ENCODE measurements at regions not wholly inside any gene's neighbourhood (a gene's known extent, or its start where the extent isn't known, plus 50 kb on each side); places are given as distances from the start of the nearest gene placed in this dataset.

DNA sequence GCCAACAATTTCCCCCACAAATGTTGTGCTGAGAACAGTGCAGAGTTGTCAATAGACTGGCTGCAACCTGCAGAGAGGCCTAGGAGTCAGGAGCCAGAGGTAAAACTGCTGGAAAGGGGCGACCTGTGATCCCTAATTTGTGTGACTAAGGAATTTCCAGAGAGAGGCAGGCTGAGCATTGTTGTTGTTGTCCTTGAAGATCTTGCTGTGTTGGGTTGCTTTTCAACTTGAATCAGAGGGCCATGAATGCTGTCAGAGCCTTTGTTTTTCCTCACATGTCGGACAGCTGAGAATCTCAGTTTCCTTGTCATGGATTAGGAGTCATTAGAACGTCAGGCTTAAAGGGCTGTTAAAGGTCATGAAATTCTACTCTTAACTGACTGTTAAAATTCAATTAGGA is 134.6 kb upstream of the ASTN2 start:
- no peak overlapping the region for H3K9ac ChIP-seq (ENCODE audit: low read length in 2 of 2)
- H3K36me3 ChIP-seq (ENCODE audit: control insufficient read depth in 2 of 2, insufficient read depth in 2 of 2, low read length in 2 of 2), result no peaks in the 10 kb centered on the region
- H3K4me1 ChIP-seq (ENCODE audit: control insufficient read depth, insufficient read depth, low read length), result no peaks in the 10 kb centered on the region
- H3K9me3 ChIP-seq (ENCODE audit: control insufficient read depth in 2 of 2, low read length in 2 of 2), result no peaks in the 10 kb centered on the region
- no peak overlapping the region for H3K27ac ChIP-seq (ENCODE audit: low read length)
- no peak overlapping the region for H3K4me3 ChIP-seq (ENCODE audit: low read length in 2 of 2)
- no peaks in the 10 kb centered on the region for H3K27me3 ChIP-seq (ENCODE audit: control insufficient read depth in 1 of 2, insufficient read depth in 2 of 2, low read length in 2 of 2)

DNA sequence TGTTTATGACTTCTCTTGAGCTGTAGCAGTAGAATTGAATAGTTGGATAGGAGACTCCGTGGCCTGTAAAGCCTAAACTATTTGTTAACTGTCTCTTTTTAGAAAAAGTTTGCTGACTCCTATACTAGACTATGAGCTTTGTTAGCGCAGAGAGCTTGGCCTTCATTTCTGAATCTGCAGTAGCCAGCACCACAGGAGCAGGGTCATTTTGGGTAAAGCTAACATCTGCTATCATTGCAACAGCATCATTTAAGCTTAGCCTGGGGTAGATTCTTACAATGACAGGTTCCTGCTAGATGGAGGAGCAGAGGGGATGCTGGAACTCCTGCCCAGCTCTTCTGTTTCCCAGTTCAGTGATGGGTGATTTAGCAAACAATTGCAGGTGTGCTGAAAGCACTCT is 133.7 kb upstream of the ASTN2 start:
- H3K27ac ChIP-seq (ENCODE audit: low read length), result no peak overlapping the region
- no peaks in the 10 kb centered on the region for H3K27me3 ChIP-seq (ENCODE audit: control insufficient read depth in 1 of 2, insufficient read depth in 2 of 2, low read length in 2 of 2)
- H3K9me3 ChIP-seq (ENCODE audit: control insufficient read depth in 2 of 2, low read length in 2 of 2), result no peaks in the 10 kb centered on the region
- no peaks in the 10 kb centered on the region for H3K4me1 ChIP-seq (ENCODE audit: control insufficient read depth, insufficient read depth, low read length)
- no peak overlapping the region for H3K4me3 ChIP-seq (ENCODE audit: low read length in 2 of 2)
- H3K36me3 ChIP-seq (ENCODE audit: control insufficient read depth in 2 of 2, insufficient read depth in 2 of 2, low read length in 2 of 2), result no peaks in the 10 kb centered on the region
- H3K9ac ChIP-seq (ENCODE audit: low read length in 2 of 2), result no peak overlapping the region

DNA sequence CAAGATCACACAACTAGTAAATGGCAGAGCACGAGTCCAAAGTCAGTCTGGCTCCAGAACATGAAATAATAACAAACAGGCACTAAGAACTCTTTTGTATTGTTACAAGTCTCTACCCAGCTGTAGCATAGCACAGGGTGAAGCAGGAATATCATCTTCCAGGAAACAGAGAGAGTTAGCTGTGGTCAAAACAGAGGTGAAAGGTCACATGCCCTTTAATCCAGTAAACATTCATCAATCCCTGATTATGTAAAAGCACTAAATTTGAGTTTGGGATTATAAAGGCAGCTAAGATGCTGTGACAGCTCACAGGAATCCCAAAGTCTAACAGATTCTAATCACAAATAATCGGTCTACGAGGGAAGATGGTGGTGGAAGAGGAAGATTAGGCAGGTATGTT is 133.0 kb upstream of the ASTN2 start:
- Histone ChIP-seq H3K4me1 (ENCODE audit: control insufficient read depth, insufficient read depth, low read length) (no peaks in the 10 kb centered on the region), H3K4me3 (ENCODE audit: low read length in 2 of 2) (no peak overlapping the region), H3K9me3 (ENCODE audit: control insufficient read depth in 2 of 2, low read length in 2 of 2) (no peaks in the 10 kb centered on the region), H3K27me3 (ENCODE audit: control insufficient read depth in 1 of 2, insufficient read depth in 2 of 2, low read length in 2 of 2) (no peaks in the 10 kb centered on the region), H3K27ac (ENCODE audit: low read length) (no peak overlapping the region), H3K9ac (ENCODE audit: low read length in 2 of 2) (no peak overlapping the region), H3K36me3 (ENCODE audit: control insufficient read depth in 2 of 2, insufficient read depth in 2 of 2, low read length in 2 of 2) (no peaks in the 10 kb centered on the region)

DNA sequence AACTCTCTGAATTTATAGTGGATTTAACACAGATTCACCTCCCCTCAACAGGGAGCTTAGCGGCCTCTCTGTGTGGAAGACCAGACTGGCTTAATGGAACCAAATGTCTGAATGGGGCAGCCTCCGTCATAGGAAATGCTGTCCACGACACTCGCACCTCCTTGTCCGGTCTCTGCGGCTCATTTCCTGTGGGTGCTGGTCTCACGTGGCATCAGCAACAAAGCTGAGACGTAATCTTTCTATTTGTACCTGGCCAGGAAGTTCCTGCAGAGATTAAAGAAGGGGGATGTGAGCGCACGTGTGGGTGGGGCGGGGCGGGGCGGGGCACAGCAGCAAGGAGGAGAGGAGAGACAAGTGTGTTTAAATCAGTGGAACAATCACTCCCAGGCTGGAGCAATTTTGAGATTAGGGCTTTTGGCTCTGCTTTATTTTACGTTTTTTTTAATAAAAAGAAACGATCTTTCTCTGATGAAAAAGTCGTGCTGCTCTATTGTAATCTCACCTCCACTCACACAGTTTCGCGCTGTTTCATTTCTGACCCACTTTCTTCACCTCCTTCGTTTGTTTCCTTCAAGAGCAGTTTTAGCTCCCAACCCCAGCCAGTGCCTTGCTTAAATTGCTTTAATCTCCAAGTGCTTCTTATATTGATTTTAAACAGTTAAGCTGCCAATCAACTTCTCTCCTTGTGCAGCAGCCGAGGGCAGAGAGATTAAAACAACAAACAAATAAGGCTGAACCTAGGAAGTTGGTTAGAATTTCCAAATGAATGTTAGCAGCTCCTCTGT is 132.2 kb upstream of the ASTN2 start:
- no peak overlapping the region for H3K4me3 ChIP-seq (ENCODE audit: low read length in 2 of 2)
- H3K4me1 ChIP-seq (ENCODE audit: control insufficient read depth, insufficient read depth, low read length), result no peaks in the 10 kb centered on the region
- H3K9ac ChIP-seq (ENCODE audit: low read length in 2 of 2), result no peak overlapping the region
- no peaks in the 10 kb centered on the region for H3K27me3 ChIP-seq (ENCODE audit: control insufficient read depth in 1 of 2, insufficient read depth in 2 of 2, low read length in 2 of 2)
- H3K9me3 ChIP-seq (ENCODE audit: control insufficient read depth in 2 of 2, low read length in 2 of 2), result no peaks in the 10 kb centered on the region
- H3K27ac ChIP-seq (ENCODE audit: low read length), result no peak overlapping the region
- H3K36me3 ChIP-seq (ENCODE audit: control insufficient read depth in 2 of 2, insufficient read depth in 2 of 2, low read length in 2 of 2), result no peaks in the 10 kb centered on the region

DNA sequence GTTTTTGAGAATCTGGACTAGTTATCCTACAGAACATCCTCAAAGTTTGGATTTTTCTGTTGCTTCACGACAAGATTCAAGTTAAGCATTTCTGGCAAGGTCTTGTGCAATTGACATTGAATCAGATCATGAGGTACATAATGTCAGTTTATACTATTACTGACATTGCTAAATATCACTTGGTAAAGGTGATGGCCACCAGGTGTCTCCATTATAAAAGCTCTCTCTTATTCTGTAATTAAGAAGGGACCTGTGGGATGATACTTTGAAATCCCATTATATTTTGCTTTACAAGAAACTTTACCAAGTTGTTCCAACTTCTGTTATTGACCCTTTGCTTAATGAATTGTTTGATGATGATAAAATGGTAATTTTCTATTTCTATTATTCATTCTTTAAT is 131.0 kb upstream of the ASTN2 start:
- Histone ChIP-seq H3K27ac (ENCODE audit: low read length) (no peak overlapping the region), H3K4me1 (ENCODE audit: control insufficient read depth, insufficient read depth, low read length) (no peaks in the 10 kb centered on the region), H3K9ac (ENCODE audit: low read length in 2 of 2) (no peak overlapping the region), H3K4me3 (ENCODE audit: low read length in 2 of 2) (no peak overlapping the region), H3K27me3 (ENCODE audit: control insufficient read depth in 1 of 2, insufficient read depth in 2 of 2, low read length in 2 of 2) (no peaks in the 10 kb centered on the region), H3K9me3 (ENCODE audit: control insufficient read depth in 2 of 2, low read length in 2 of 2) (no peaks in the 10 kb centered on the region), H3K36me3 (ENCODE audit: control insufficient read depth in 2 of 2, insufficient read depth in 2 of 2, low read length in 2 of 2) (no peaks in the 10 kb centered on the region)

DNA sequence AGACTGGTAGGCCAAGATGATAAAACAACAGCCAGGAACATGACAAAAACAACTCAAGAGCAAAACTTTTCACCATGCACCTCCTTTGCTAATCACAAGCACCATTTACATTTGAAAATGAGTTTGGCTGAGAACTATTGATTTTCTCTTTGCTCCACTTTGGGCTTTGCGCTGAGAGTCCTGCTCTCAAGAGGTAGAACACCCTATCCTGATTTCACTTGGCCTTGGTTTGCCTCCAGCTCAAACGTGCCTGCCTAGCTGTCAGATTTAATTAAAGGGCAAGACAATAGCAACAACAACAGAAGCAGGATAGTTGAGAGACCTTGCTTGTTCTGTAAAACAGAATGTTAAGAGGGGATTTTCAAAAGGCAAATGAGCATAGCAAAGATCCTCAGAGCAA is 128.2 kb upstream of the ASTN2 start:
- Histone ChIP-seq H3K36me3 (ENCODE audit: control insufficient read depth in 2 of 2, insufficient read depth in 2 of 2, low read length in 2 of 2) (no peaks in the 10 kb centered on the region), H3K4me1 (ENCODE audit: control insufficient read depth, insufficient read depth, low read length) (no peaks in the 10 kb centered on the region), H3K27me3 (ENCODE audit: control insufficient read depth in 1 of 2, insufficient read depth in 2 of 2, low read length in 2 of 2) (no peaks in the 10 kb centered on the region), H3K9ac (ENCODE audit: low read length in 2 of 2) (no peak overlapping the region), H3K9me3 (ENCODE audit: control insufficient read depth in 2 of 2, low read length in 2 of 2) (no peaks in the 10 kb centered on the region), H3K4me3 (ENCODE audit: low read length in 2 of 2) (no peak overlapping the region), H3K27ac (ENCODE audit: low read length) (no peak overlapping the region)

DNA sequence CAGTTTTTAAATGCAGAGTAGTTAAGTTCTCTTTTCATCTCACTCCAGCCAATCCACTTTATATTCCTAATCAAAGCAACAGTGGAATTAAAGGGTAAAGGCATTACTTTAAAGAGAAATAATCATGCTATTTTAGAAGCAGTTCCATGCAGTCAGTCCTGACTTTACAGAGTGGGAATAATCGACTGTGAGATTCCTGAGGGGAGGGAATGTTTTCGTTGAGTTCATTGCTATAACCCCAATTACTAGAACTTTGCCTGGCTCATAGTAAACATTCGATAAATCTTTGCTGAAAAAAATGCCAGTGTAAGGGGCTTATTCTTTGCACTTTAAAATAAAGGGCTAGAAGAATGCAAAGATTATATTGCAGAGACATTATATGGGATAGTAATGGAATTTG is 127.2 kb upstream of the ASTN2 start:
- Histone ChIP-seq H3K9ac (ENCODE audit: low read length in 2 of 2) (no peak overlapping the region), H3K27ac (ENCODE audit: low read length) (no peak overlapping the region), H3K36me3 (ENCODE audit: control insufficient read depth in 2 of 2, insufficient read depth in 2 of 2, low read length in 2 of 2) (no peaks in the 10 kb centered on the region), H3K4me3 (ENCODE audit: low read length in 2 of 2) (no peak overlapping the region), H3K27me3 (ENCODE audit: control insufficient read depth in 1 of 2, insufficient read depth in 2 of 2, low read length in 2 of 2) (no peaks in the 10 kb centered on the region), H3K4me1 (ENCODE audit: control insufficient read depth, insufficient read depth, low read length) (no peaks in the 10 kb centered on the region), H3K9me3 (ENCODE audit: control insufficient read depth in 2 of 2, low read length in 2 of 2) (no peaks in the 10 kb centered on the region)

DNA sequence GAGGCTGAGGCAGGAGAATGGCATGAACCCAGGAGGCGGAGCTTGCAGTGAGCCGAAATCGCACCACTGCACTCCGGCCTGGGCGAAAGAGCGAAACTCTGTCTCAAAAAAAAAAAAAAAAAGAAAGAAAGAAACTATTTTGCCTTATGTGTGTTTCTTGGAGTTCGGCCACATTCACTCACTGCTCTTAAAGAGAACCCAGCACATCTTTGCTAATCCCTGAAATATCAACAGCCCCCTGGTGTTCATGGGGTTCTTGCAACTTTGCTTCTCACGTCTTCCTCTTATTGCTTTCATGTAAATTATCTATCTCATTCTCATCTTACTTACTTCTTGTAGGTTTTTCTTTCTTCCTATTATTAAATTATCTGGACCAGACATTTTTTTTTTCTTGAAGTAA is 126.3 kb upstream of the ASTN2 start:
- no peak overlapping the region for H3K4me3 ChIP-seq (ENCODE audit: low read length in 2 of 2)
- no peaks in the 10 kb centered on the region for H3K4me1 ChIP-seq (ENCODE audit: control insufficient read depth, insufficient read depth, low read length)
- no peak overlapping the region for H3K9ac ChIP-seq (ENCODE audit: low read length in 2 of 2)
- no peak overlapping the region for H3K27ac ChIP-seq (ENCODE audit: low read length)
- no peaks in the 10 kb centered on the region for H3K36me3 ChIP-seq (ENCODE audit: control insufficient read depth in 2 of 2, insufficient read depth in 2 of 2, low read length in 2 of 2)
- no peaks in the 10 kb centered on the region for H3K9me3 ChIP-seq (ENCODE audit: control insufficient read depth in 2 of 2, low read length in 2 of 2)
- H3K27me3 ChIP-seq (ENCODE audit: control insufficient read depth in 1 of 2, insufficient read depth in 2 of 2, low read length in 2 of 2), result no peaks in the 10 kb centered on the region

DNA sequence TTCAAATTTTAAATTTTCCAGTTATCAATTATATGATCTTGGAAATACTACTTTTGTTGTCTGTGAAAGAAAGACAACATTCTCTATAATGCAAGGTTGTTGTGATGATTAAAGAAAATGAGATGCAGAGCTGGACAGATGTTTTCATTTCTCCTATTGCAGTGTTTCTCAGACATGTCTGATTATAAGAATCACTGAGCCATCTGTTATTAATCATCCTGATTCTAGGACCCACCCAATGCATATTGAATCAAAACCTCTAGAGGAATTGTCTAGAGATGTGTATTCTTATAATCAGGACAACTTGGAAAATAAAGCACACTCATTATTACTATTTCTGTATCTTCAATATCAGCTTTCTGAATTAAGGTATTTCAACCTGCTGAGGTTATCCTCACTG is 121.1 kb upstream of the ASTN2 start:
- Histone ChIP-seq H3K4me1 (ENCODE audit: control insufficient read depth, insufficient read depth, low read length) (no peaks in the 10 kb centered on the region), H3K4me3 (ENCODE audit: low read length in 2 of 2) (no peak overlapping the region), H3K27me3 (ENCODE audit: control insufficient read depth in 1 of 2, insufficient read depth in 2 of 2, low read length in 2 of 2) (no peaks in the 10 kb centered on the region), H3K36me3 (ENCODE audit: control insufficient read depth in 2 of 2, insufficient read depth in 2 of 2, low read length in 2 of 2) (no peaks in the 10 kb centered on the region), H3K27ac (ENCODE audit: low read length) (no peak overlapping the region), H3K9ac (ENCODE audit: low read length in 2 of 2) (no peak overlapping the region), H3K9me3 (ENCODE audit: control insufficient read depth in 2 of 2, low read length in 2 of 2) (peaks cover 0 to 2% of the 10 kb centered on the region in 2 donors)

DNA sequence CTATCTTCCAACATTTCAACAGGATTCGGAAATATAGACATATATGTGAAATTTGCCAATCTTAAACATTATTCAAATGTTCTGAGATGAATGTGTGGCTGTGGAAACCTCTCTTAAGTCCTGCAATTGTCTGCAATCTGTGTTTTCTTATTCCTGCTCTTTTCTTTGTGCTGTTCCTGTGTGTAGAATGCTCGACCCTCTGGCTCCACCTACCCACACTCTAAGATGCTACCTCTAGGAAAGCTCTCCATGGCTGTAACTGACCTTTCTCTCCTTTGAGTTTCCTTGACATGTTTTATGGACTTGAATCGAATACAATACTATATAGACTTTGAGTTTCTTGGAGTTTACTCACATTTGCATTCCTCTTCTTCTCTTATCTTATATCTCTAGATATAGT is 120.6 kb upstream of the ASTN2 start:
- no peak overlapping the region for H3K4me3 ChIP-seq (ENCODE audit: low read length in 2 of 2)
- H3K4me1 ChIP-seq (ENCODE audit: control insufficient read depth, insufficient read depth, low read length), result no peaks in the 10 kb centered on the region
- H3K27ac ChIP-seq (ENCODE audit: low read length), result no peak overlapping the region
- H3K9me3 ChIP-seq (ENCODE audit: control insufficient read depth in 2 of 2, low read length in 2 of 2), result peaks cover 0 to 2% of the 10 kb centered on the region in 2 donors
- no peak overlapping the region for H3K9ac ChIP-seq (ENCODE audit: low read length in 2 of 2)
- H3K36me3 ChIP-seq (ENCODE audit: control insufficient read depth in 2 of 2, insufficient read depth in 2 of 2, low read length in 2 of 2), result no peaks in the 10 kb centered on the region
- no peaks in the 10 kb centered on the region for H3K27me3 ChIP-seq (ENCODE audit: control insufficient read depth in 1 of 2, insufficient read depth in 2 of 2, low read length in 2 of 2)

DNA sequence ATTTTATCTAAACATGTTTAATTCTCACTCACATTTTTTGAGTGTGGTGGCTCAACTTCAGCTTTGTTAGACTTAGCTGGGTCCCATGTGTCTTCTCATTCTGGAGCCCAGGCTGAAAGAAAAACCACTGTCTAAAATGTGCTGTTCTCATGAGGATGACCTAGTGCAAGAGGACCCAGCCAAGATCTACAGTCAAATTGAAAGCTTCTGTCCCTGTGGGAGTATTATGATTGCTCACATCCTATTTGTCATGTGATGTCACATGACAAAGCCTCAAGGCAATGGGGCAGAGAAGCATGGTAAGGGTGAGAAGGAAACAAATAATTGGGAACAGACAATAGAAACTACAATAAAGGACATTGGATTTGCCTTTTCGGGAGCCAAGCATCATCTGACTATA is 113.4 kb upstream of the ASTN2 start:
- Histone ChIP-seq H3K4me3 (ENCODE audit: low read length in 2 of 2) (no peak overlapping the region), H3K9ac (ENCODE audit: low read length in 2 of 2) (no peak overlapping the region), H3K4me1 (ENCODE audit: control insufficient read depth, insufficient read depth, low read length) (no peaks in the 10 kb centered on the region)

More for the DNA sequence above, 113.4 kb upstream of the ASTN2 start:
- no peaks in the 10 kb centered on the region for H3K27me3 ChIP-seq (ENCODE audit: control insufficient read depth in 1 of 2, insufficient read depth in 2 of 2, low read length in 2 of 2)
- H3K36me3 ChIP-seq (ENCODE audit: control insufficient read depth in 2 of 2, insufficient read depth in 2 of 2, low read length in 2 of 2), result no peaks in the 10 kb centered on the region
- H3K9me3 ChIP-seq (ENCODE audit: control insufficient read depth in 2 of 2, low read length in 2 of 2), result peaks cover 0 to 2% of the 10 kb centered on the region in 2 donors
- H3K27ac ChIP-seq (ENCODE audit: low read length), result no peak overlapping the region
